B cell (primary cell): ENCODE measurements at regions not wholly inside any gene's neighbourhood (a gene's known extent, or its start where the extent isn't known, plus 50 kb on each side); places are given as distances from the start of the nearest gene placed in this dataset.

ENCODE experiments used
- EZH2 ChIP-seq: IDR thresholded peaks from 2 replicates; pipeline ENCODE4 v1.6.1; 2012; ENCODE audit warnings: borderline replicate concordance, low read depth, mild to moderate bottlenecking, moderate library complexity, low read length; ENCODE audit not compliant: insufficient read depth, poor library complexity, severe bottlenecking
- TF ChIP-seq, protein P1 (sequence below): fragments of 200-600 bp; IDR thresholded peaks from one replicate; pipeline ENCODE4 v1.8.0; 2022; ENCODE audit warnings: antibody characterized with exemption, mild to moderate bottlenecking

DNA sequence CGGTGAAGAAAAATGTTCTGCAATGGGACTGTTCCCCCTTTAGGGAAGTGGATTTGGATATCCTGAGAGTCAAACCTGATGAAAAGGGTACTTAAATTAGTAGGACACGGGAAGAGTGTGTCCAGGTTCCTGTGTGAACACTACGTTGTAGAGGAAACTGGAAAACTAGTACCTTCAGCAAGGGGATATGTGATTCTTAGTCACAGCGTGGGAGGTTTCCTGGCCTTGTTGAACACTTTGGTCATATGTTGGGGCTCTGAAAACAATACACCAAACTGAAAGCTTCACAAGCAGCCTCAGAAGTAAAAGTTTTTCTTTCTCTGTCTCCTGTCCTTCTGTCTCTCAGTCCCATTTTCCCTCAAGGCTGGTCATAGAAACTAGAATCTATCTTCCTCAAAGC, 306.9 kb upstream of the GLI3 start:
- TF ChIP-seq EZH2: no peak
- TF ChIP-seq, protein P1, sequence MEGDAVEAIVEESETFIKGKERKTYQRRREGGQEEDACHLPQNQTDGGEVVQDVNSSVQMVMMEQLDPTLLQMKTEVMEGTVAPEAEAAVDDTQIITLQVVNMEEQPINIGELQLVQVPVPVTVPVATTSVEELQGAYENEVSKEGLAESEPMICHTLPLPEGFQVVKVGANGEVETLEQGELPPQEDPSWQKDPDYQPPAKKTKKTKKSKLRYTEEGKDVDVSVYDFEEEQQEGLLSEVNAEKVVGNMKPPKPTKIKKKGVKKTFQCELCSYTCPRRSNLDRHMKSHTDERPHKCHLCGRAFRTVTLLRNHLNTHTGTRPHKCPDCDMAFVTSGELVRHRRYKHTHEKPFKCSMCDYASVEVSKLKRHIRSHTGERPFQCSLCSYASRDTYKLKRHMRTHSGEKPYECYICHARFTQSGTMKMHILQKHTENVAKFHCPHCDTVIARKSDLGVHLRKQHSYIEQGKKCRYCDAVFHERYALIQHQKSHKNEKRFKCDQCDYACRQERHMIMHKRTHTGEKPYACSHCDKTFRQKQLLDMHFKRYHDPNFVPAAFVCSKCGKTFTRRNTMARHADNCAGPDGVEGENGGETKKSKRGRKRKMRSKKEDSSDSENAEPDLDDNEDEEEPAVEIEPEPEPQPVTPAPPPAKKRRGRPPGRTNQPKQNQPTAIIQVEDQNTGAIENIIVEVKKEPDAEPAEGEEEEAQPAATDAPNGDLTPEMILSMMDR: no peak
